ENCODE measurements at regions not wholly inside any gene's neighbourhood (a gene's known extent, or its start where the extent isn't known, plus 50 kb on each side); places are given as distances from the start of the nearest gene placed in this dataset.

- peaks cover 51% of the 10 kb centered on the region for H3K4me1 Mint-ChIP-seq
- no peaks in the 10 kb centered on the region for H3K36me3 Mint-ChIP-seq (ENCODE audit: low read depth)
- no peaks in the 10 kb centered on the region for H3K27me3 Mint-ChIP-seq (ENCODE audit: low read depth)
- H3K27ac Mint-ChIP-seq (ENCODE audit: unreplicated experiment), result no peak overlapping the region
- H3K4me3 Mint-ChIP-seq, result no peak overlapping the region
- H3K9me3 Mint-ChIP-seq, result no peaks in the 10 kb centered on the region
- DNase-seq (ENCODE audit: low read depth, low spot score), result no peak
- no peak for TF ChIP-seq CTCF (conservative IDR thresholded peaks at IDR 0.05)
These were observed 213.0 kb upstream of the NCAM1 start for GRCh38 chr11:112748252-112748651.

GRCh38 chr11:112748713-112749543 lies 212.3 kb upstream of the NCAM1 start:
- no peak for DNase-seq (ENCODE audit: low read depth, low spot score)
- H3K36me3 Mint-ChIP-seq (ENCODE audit: low read depth), result no peaks in the 10 kb centered on the region
- H3K4me3 Mint-ChIP-seq, result no peak overlapping the region
- H3K27me3 Mint-ChIP-seq (ENCODE audit: low read depth), result no peaks in the 10 kb centered on the region
- no peak overlapping the region for H3K27ac Mint-ChIP-seq (ENCODE audit: unreplicated experiment)
- no peaks in the 10 kb centered on the region for H3K9me3 Mint-ChIP-seq
- H3K4me1 Mint-ChIP-seq, result peaks cover 45% of the 10 kb centered on the region
- no peak for TF ChIP-seq CTCF (conservative IDR thresholded peaks at IDR 0.05)

DNA sequence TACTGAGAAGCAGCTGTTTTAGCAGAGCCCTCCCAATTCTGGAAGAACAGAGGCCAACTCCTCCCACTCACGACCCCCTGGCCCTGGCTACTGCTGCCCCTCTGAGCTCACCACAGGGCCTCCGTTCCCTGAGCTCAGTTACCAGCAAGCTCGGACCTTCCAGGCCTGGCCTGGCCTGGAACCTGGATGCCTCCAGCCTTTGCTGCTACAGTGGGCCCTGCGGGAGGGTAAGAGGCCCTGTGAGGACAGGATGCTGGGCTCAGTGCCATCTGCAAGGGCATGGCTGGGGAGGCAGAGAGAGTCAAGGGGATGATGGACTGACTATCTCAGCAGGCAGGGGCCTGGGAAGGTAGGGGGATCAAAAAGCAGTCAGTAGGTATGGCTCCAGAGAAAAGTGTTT lies 209.9 kb upstream of the NCAM1 start:
- peaks cover 54% of the 10 kb centered on the region for H3K4me1 Mint-ChIP-seq
- H3K36me3 Mint-ChIP-seq (ENCODE audit: low read depth), result no peaks in the 10 kb centered on the region
- no peaks in the 10 kb centered on the region for H3K9me3 Mint-ChIP-seq
- H3K27ac Mint-ChIP-seq (ENCODE audit: unreplicated experiment), result no peak overlapping the region
- H3K27me3 Mint-ChIP-seq (ENCODE audit: low read depth), result no peaks in the 10 kb centered on the region
- TF ChIP-seq CTCF (conservative IDR thresholded peaks at IDR 0.05), result no peak
- H3K4me3 Mint-ChIP-seq, result peak overlapping the region; percentile 9
- DNase-seq (ENCODE audit: low read depth, low spot score), result no peak

GRCh38 chr11:112751772-112752171 lies 209.4 kb upstream of the NCAM1 start:
- H3K4me1 Mint-ChIP-seq, result peaks cover 58% of the 10 kb centered on the region
- H3K27me3 Mint-ChIP-seq (ENCODE audit: low read depth), result no peaks in the 10 kb centered on the region
- H3K4me3 Mint-ChIP-seq, result no peak overlapping the region
- no peaks in the 10 kb centered on the region for H3K9me3 Mint-ChIP-seq
- DNase-seq (ENCODE audit: low read depth, low spot score), result no peak
- H3K36me3 Mint-ChIP-seq (ENCODE audit: low read depth), result no peaks in the 10 kb centered on the region
- peak overlapping the region; percentile 60 for H3K27ac Mint-ChIP-seq (ENCODE audit: unreplicated experiment)
- no peak for TF ChIP-seq CTCF (conservative IDR thresholded peaks at IDR 0.05)

- no peaks in the 10 kb centered on the region for H3K9me3 Mint-ChIP-seq
- H3K4me3 Mint-ChIP-seq, result no peak overlapping the region
- H3K27ac Mint-ChIP-seq (ENCODE audit: unreplicated experiment), result no peak overlapping the region
- H3K36me3 Mint-ChIP-seq (ENCODE audit: low read depth), result no peaks in the 10 kb centered on the region
- no peaks in the 10 kb centered on the region for H3K27me3 Mint-ChIP-seq (ENCODE audit: low read depth)
- no peak for TF ChIP-seq CTCF (conservative IDR thresholded peaks at IDR 0.05)
- peaks cover 64% of the 10 kb centered on the region for H3K4me1 Mint-ChIP-seq
- DNase-seq (ENCODE audit: low read depth, low spot score), result no peak
These were observed 208.7 kb upstream of the NCAM1 start for GRCh38 chr11:112752563-112752962.

Data from neural crest cell (in vitro differentiated cells).